NB4 (cell line): ENCODE measurements at regions not wholly inside any gene's neighbourhood (a gene's known extent, or its start where the extent isn't known, plus 50 kb on each side); places are given as distances from the start of the nearest gene placed in this dataset.

Source experiments
- POLR2A ChIP-seq: IDR thresholded peaks from 2 replicates; pipeline ENCODE4 v1.6.1; 2011; ENCODE audit warnings: mild to moderate bottlenecking; ENCODE audit not compliant: insufficient read length; ENCODE audit errors: extremely low read depth
- TF ChIP-seq, protein P1 (sequence below): IDR thresholded peaks from one replicate; pipeline ENCODE4 v1.5.1; 2012; ENCODE audit warnings: low read depth, low read length

DNA sequence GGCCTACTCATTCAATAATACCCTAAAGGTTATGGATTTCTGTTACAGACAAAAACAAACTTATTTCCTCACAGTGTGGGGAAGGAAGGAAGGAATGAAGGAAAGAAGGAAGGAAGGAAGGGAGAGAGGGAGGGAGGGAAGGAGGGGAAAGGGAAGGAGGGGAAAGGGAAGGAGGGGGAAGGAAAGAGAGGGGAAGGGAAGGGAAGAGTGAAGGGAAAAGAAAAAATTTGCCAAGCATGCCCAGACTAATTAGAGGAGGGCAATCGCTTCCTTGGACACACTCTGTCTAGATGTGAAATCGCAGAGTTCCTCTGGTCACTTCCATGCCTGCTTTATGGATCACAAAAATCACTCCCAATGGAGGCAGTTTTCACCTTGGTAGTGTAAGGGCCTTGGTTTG, 570.1 kb upstream of the SOX9 start:
- TF ChIP-seq, protein P1, sequence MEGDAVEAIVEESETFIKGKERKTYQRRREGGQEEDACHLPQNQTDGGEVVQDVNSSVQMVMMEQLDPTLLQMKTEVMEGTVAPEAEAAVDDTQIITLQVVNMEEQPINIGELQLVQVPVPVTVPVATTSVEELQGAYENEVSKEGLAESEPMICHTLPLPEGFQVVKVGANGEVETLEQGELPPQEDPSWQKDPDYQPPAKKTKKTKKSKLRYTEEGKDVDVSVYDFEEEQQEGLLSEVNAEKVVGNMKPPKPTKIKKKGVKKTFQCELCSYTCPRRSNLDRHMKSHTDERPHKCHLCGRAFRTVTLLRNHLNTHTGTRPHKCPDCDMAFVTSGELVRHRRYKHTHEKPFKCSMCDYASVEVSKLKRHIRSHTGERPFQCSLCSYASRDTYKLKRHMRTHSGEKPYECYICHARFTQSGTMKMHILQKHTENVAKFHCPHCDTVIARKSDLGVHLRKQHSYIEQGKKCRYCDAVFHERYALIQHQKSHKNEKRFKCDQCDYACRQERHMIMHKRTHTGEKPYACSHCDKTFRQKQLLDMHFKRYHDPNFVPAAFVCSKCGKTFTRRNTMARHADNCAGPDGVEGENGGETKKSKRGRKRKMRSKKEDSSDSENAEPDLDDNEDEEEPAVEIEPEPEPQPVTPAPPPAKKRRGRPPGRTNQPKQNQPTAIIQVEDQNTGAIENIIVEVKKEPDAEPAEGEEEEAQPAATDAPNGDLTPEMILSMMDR = no peak
- no peak for TF ChIP-seq POLR2A
